Erythroblast (primary cell): ENCODE measurements at regions not wholly inside any gene's neighbourhood (a gene's known extent, or its start where the extent isn't known, plus 50 kb on each side); places are given as distances from the start of the nearest gene placed in this dataset.
A peak's percentile ranks its signal among the peaks of the same experiment; 100 is the strongest.
"Not testable (repeated sequence)": the region's sequence is repeated elsewhere in the genome, so short reads cannot be mapped to it uniquely, and the experiment has no call there.

Experiments used
- DNase-seq, 2 experiments: peaks; one replicate each; lab custom pipeline; 2025; lab: John Stamatoyannopoulos, UW
- GATA1 ChIP-seq: IDR thresholded peaks from 2 replicates; pipeline ENCODE4 v1.6.1; 2011; ENCODE audit warnings: low read depth, mild to moderate bottlenecking, control low read depth, low read length, moderate library complexity
- POLR2A ChIP-seq: IDR thresholded peaks from 2 replicates; pipeline ENCODE4 v1.6.1; 2011; ENCODE audit warnings: mild to moderate bottlenecking, low read length

DNA sequence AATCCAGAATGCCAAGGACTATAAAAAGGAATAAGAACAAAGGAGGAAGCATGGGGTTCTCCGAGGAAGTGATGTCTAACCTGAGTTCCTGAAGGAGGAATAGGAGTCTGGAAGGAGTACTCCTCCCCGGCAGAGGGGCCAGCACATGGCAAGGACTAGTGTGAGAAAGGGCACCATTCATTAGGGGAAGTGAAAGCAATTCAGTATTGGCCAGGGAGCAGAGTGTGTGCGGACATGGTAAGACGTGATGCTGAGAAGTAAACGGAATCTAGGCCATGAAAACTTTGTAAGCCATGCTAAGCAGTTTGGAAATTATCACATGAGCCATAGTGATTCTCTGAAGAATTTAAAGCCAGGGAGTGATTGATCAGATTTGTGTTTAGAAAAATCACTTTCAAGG, 218.9 kb upstream of the PRDM1 start:
- TF ChIP-seq GATA1: no peak
- TF ChIP-seq POLR2A: no peak
- no peak for DNase-seq

GRCh38 chr6:105862936-105863607, 223.1 kb upstream of the PRDM1 start:
- TF ChIP-seq POLR2A: no peak
- no peak for TF ChIP-seq GATA1
- no peak for DNase-seq

- not testable (repeated sequence) for DNase-seq
Observed at GRCh38 chr6:105860927-105861326, 225.2 kb upstream of the PRDM1 start.

DNA sequence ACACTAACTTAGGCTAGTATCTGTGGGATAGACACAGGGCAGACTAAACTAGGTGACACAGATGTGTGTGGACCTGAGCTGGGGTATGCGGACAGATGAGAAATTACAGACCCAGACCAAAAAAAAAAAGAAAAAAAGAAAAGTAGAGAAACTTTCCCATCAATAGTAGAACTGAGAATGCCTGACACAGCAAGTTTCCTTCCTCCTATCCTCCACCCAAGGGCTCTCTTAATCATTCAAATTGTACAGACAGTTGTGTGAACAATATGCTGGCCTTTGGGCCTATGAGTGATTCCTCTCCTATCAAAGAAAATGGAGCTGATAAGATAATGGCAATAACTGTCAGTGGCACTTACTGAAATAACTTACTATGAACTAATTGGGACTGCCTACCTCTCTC, 226.7 kb upstream of the PRDM1 start:
- DNase-seq: peak in 1 of 2 experiments; percentile 28
- no peak for TF ChIP-seq GATA1
- no peak for TF ChIP-seq POLR2A

DNA sequence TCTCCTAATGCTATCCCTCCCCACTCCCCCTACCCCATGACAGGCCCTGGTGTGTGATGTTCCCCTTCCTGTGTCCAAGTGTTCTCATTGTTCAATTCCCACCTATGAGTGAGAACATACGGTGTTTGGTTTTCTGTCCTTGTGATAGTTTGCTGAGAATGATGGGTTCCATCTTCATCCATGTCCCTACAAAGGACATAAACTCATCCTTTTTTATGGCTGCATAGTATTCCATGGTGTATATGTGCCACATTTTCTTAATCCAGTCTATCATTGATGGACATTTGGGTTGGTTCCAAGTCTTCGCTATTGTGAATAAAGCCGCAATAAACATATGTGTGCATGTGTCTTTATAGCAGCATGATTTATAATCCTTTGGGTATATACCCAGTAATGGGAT, 227.5 kb upstream of the PRDM1 start:
- not testable (repeated sequence) for DNase-seq

DNA sequence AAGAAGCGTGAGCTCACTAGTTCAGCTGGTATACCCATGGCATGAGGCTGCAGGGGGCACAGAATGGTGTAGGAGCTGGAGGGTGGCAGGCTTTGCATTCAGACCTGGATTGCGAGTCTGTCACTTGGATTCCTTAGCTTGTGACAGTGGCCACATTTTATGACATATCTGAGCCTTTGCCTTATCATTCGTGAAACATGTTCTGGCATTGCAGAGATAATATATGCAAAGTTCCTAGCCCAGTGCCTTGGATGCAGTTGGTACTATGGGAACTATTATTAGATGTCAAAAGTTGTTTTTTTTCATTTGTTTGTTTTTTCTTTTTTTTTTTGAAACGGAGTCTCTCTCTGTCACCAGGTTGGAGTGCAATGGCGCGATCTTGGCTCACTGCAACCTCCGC, 230.7 kb upstream of the PRDM1 start:
- DNase-seq: peak; percentile 32 to 74
- TF ChIP-seq POLR2A (no peak), GATA1 (no peak)

DNA sequence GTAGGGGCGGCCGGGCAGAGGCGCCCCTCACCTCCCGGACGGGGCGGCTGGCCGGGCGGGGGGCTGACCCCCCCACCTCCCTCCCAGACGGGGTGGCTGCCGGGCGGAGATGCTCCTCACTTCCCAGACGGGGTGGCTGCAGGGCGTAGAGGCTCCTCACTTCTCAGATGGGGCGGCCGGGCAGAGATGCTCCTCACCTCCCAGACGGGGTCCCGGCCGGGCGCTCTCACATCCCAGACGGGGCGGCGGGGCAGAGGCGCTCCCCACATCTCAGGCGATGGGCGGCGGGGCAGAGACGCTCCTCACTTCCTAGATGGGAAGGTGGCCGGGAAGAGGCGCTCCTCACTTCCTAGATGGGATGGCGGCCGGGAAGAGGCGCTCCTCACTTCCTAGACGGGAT, 232.2 kb upstream of the PRDM1 start:
- DNase-seq: not testable (repeated sequence)

- TF ChIP-seq POLR2A (no peak), GATA1 (no peak)
- DNase-seq: no peak
Observed at GRCh38 chr6:105851606-105852005, 234.5 kb upstream of the PRDM1 start.

- DNase-seq: no peak
- TF ChIP-seq GATA1: no peak
- TF ChIP-seq POLR2A: no peak
Observed at GRCh38 chr6:105851113-105851580, 235.0 kb upstream of the PRDM1 start.

- TF ChIP-seq POLR2A (no peak), GATA1 (no peak)
Observed at GRCh38 chr6:105850261-105851112, 235.6 kb upstream of the PRDM1 start.

DNA sequence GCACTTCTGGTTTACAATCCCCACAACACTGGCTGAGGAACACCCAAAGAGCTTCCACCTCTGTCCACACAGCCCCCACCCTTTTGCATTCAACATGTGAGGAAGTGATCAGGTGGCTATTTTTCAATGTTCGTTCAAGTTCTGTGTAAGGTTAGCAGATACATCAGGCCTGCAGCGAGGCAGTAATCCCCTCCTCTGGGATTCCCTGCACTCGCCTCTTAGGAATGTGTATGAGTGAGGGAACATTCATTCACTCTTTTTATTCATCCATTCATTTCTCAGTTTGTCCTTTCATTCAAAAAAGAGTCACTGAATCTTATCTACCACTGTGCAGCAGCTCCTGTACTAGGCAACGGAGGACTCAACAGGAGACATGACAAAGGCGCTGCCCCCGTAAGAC, 236.4 kb upstream of the PRDM1 start:
- no peak for TF ChIP-seq GATA1
- no peak for TF ChIP-seq POLR2A
- DNase-seq: peak in 1 of 2 experiments; percentile 33

More at GRCh38 chr6:105850261-105851112, 235.6 kb upstream of the PRDM1 start:
- DNase-seq: no peak

DNA sequence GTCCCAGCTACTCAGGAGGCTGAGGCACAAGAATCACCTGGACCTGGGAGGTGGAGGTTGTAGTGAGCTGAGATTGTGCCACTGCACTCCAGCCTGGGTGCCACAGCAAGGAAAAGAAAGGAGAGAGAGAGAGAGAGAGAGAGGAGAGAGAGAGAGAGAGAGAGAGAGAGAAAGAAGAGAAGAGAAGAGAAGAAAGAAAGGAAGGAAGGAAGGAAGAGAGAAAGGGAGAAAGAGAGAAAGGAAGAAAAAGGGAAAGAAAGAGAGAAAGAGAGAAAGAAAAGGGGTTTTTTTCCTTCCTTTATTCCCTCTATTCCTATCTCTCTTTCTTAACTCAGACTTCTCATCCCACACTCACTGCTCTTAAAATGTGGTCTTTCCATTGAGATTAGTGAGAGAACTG, 238.7 kb upstream of the PRDM1 start:
- no peak for TF ChIP-seq GATA1
- TF ChIP-seq POLR2A: no peak
- DNase-seq: no peak

DNA sequence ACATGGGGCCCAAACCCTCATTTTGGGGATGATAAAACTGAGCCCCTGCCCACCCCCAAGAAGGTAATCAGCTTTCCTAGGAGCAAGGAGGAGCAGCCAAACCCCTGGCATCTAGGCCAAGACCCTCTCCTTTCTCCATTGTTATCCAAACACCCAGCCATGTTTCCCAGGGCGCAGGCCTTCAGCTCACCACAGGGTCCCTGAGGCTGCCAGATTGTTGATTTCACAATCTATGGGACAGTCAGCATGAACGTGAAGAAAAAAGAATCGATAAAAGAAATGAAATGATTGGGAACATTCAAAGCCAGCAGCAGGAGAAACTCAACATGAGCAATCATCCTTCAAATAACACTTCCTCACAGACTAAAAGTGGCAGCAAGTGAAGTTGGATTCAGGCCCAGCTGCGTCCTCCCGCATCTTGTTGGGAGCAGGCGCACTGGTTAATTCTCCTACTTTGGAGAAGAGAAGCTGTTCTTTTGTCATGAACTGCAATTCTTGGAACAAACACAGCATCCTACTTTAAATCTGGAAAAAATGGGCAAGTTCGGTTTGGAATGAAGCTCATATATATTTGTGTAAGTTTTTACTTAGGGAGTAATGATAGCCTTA, 241.8 kb upstream of the PRDM1 start:
- DNase-seq: no peak
- TF ChIP-seq GATA1: no peak
- TF ChIP-seq POLR2A: no peak

DNA sequence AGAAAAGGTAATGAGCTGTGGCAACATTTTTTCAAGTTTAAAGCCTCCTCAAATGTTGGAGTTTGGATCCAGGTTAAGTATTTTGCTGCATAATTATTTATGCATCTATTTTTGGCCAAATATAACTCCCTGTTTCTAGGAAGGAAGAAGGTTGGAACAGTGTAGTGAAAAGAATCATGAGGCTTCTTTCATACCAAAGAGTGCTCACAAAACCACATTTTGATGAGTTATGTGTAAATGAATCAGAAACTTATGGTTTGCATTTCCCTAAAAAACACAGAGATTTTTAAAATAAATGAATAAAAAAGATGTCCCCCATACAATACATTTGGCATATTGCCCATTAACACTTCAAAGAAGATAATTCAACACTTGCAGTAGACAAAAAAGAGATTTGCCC, 246.9 kb upstream of the PRDM1 start:
- no peak for DNase-seq
- TF ChIP-seq GATA1 (no peak), POLR2A (no peak)
